ENCODE measurements at regions not wholly inside any gene's neighbourhood (a gene's known extent, or its start where the extent isn't known, plus 50 kb on each side); places are given as distances from the start of the nearest gene placed in this dataset.

DNA sequence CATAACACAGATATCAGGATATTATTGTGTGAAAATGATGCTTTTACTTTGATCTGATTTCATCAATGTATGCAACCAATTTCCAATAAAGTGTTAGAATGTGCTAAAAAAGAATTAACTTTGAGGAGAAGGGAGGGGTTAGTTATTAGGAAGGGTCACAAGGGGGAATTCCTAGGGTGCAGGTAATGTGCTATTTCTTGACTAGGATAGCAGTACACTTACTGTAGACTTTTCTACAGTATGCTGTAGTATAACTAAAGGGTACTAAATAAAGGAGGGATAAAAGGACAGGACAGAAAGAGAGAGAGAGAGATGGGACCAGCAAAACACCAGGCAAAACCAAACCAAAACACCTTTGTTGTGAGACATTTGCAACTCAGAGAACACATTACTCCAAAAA lies 121.4 kb upstream of the RAP1B start:
- H3K9me3 Mint-ChIP-seq, result no peaks in the 10 kb centered on the region

GRCh38 chr12:68490476-68490875 lies 120.2 kb upstream of the RAP1B start:
- H3K4me1 Mint-ChIP-seq, result no peaks in the 10 kb centered on the region
- no peaks in the 10 kb centered on the region for H3K9me3 Mint-ChIP-seq
- TF ChIP-seq CTCF (conservative IDR thresholded peaks at IDR 0.05), result no peak
- no peak for DNase-seq (ENCODE audit: low read depth, low spot score)
- H3K27me3 Mint-ChIP-seq (ENCODE audit: low read depth), result peaks cover 6% of the 10 kb centered on the region
- no peaks in the 10 kb centered on the region for H3K36me3 Mint-ChIP-seq (ENCODE audit: low read depth)
- no peak overlapping the region for H3K27ac Mint-ChIP-seq (ENCODE audit: unreplicated experiment)
- H3K4me3 Mint-ChIP-seq, result no peak overlapping the region

More for the DNA sequence above, 121.4 kb upstream of the RAP1B start:
- Mint-ChIP-seq H3K4me3 (no peak overlapping the region), H3K27ac (ENCODE audit: unreplicated experiment) (no peak overlapping the region), H3K4me1 (no peaks in the 10 kb centered on the region), H3K27me3 (ENCODE audit: low read depth) (peaks cover 6% of the 10 kb centered on the region), H3K36me3 (ENCODE audit: low read depth) (no peaks in the 10 kb centered on the region)
- no peak for DNase-seq (ENCODE audit: low read depth, low spot score)
- TF ChIP-seq CTCF (conservative IDR thresholded peaks at IDR 0.05), result no peak

DNA sequence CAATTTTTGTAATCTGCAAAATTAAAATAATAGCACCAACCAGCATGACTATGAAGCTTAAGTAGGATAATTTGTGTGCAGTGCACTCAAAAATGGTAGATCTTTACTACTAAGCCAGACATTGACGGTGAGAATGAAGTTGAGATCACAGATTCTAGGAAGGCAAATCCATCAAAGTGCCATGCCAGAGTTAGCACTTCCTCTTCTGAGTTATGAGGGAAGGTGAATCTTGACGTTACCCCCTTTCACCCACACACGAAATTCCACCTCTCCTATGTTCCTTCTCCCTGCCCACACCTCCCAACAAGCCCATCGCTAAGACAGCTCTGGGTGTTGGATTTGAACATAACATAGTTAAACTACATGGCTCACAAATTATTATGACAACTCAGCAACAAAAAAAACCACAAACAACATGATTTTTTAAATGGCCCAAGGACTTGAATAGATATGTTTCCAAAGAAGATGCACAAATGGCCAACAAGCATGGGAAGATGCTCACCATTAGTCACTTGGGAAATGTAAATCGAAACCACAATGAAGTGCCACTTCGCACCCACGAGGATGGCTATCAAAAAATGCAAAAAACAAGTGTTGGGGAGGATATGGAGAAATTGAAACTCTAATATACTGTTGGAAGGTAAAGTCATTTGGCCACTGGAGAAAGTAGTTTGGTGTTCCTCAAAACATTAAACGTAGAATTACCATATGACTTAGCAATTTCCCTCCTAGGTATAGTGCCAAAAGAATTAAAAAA lies 119.3 kb upstream of the RAP1B start:
- Mint-ChIP-seq H3K4me1 (no peaks in the 10 kb centered on the region), H3K9me3 (no peaks in the 10 kb centered on the region), H3K27me3 (ENCODE audit: low read depth) (peaks cover 6% of the 10 kb centered on the region), H3K27ac (ENCODE audit: unreplicated experiment) (no peak overlapping the region), H3K36me3 (ENCODE audit: low read depth) (no peaks in the 10 kb centered on the region), H3K4me3 (no peak overlapping the region)
- no peak for DNase-seq (ENCODE audit: low read depth, low spot score)
- TF ChIP-seq CTCF (conservative IDR thresholded peaks at IDR 0.05), result no peak

DNA sequence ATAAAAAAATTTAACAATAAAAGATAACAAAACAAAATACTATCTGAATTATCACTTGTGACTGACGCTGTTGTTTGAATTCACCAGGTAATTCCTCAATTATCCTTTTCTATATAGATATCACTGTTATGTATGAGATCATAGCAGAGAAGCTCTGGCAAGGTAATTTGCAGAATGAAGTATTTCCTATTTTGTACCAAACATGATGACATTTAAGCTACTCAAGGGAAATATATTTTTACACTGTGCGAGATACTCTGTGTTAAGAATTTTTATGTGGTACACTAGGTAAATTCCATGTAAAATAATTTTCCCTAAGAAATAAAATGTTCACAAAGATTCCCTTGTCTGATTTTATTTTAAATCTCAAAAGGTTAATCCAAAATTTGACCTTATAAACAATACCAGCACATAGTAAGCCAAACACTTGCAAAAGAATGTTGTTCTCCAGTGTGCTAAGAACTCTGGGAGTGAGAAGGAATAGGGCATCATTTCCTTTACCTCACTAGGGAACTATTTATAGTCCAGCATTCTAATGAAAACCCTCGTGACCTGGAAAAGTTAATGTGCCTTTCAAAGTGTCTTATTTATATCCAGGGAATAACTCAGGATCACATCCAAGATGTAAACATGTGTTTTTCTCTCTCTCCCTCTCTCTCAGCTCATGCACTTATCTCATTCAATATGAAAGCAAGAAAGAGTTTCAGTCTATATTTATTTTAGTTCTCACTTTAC lies 115.2 kb upstream of the RAP1B start:
- Mint-ChIP-seq H3K27me3 (ENCODE audit: low read depth) (peaks cover 2% of the 10 kb centered on the region), H3K27ac (ENCODE audit: unreplicated experiment) (no peak overlapping the region), H3K9me3 (no peaks in the 10 kb centered on the region), H3K36me3 (ENCODE audit: low read depth) (no peaks in the 10 kb centered on the region), H3K4me1 (no peaks in the 10 kb centered on the region), H3K4me3 (no peak overlapping the region)
- TF ChIP-seq CTCF (conservative IDR thresholded peaks at IDR 0.05), result no peak
- DNase-seq (ENCODE audit: low read depth, low spot score), result no peak

DNA sequence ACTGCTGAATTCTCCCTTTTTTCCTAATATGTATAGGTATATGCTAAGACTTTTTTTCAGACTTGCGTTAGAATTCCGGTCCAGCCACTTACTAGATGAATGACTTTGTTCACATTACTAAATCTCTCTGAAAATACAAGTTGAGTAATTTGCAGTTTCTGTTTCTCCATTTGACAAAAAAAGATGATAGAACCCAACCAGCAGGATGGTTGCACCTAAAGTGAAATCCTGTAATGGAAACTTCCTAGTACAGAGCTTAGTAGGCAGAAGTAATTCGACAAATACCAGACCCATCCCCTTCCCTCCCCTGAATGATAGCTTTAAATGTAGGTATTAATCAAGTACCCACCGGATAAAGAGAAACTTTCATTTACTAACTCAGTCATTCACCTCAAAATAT lies 113.6 kb upstream of the RAP1B start:
- Mint-ChIP-seq H3K36me3 (ENCODE audit: low read depth) (no peaks in the 10 kb centered on the region), H3K9me3 (no peaks in the 10 kb centered on the region), H3K4me3 (no peak overlapping the region), H3K4me1 (no peaks in the 10 kb centered on the region), H3K27me3 (ENCODE audit: low read depth) (peaks cover 2% of the 10 kb centered on the region), H3K27ac (ENCODE audit: unreplicated experiment) (no peak overlapping the region)
- DNase-seq (ENCODE audit: low read depth, low spot score), result no peak
- TF ChIP-seq CTCF (conservative IDR thresholded peaks at IDR 0.05), result no peak
